ENCODE measurements at regions not wholly inside any gene's neighbourhood (a gene's known extent, or its start where the extent isn't known, plus 50 kb on each side); places are given as distances from the start of the nearest gene placed in this dataset.

DNA sequence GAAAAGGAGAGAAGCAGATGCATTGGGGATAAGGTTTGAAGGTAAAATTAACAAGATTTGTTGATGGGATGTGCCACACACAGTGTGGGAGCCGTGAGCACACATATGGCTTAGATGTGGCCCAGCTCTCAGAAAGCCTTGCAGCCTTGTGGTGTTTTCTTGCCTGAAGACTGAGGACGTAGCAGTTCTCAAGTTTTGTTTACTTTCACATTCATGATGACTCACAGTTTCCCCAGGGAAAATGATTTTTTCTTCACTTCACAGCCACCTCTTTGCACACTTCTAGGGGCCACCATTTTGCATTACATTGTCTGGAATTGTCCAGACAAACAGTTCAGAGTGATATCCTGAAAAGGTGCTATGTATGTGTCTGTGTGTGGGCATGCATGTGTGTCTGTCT is 126.2 kb downstream of the BASP1 start:
- Histone ChIP-seq H3K9me3 (replicated peaks; ENCODE audit: control insufficient read depth, insufficient read depth, low read length) (no peaks in the 10 kb centered on the region), H3K36me3 (ENCODE audit: control insufficient read depth in 2 of 2, extremely low read depth in 1 of 2, insufficient read depth in 2 of 2, low read length in 2 of 2) (no peaks in the 10 kb centered on the region), H3K27me3 (ENCODE audit: control insufficient read depth in 2 of 2, insufficient read depth in 2 of 2, low read length in 2 of 2) (peaks cover 0 to 2% of the 10 kb centered on the region in 2 experiments), H3K4me2 (ENCODE audit: insufficient read depth, low read length) (peak overlapping the region; percentile 63), H3K9me1 (replicated peaks; ENCODE audit: control insufficient read depth, extremely low read depth, insufficient read depth, low read length) (no peaks in the 10 kb centered on the region), H2AFZ (ENCODE audit: low read depth, low read length) (peak overlapping the region; percentile 36), H4K20me1 (replicated peaks; ENCODE audit: control insufficient read depth, extremely low read depth, insufficient read depth, low read length) (no peaks in the 10 kb centered on the region), H3K4me3 (replicated peaks in 1 of 3; ENCODE audit: insufficient read depth in 1 of 3, low read depth in 1 of 3, low read length in 3 of 3) (no peak overlapping the region), H3K4me1 (ENCODE audit: control insufficient read depth, extremely low read depth, insufficient read depth, low read length) (peaks cover 9% of the 10 kb centered on the region), H3K9ac (replicated peaks; ENCODE audit: extremely low read depth, insufficient read depth, low read length) (no peak overlapping the region), H3K27ac (ENCODE audit: insufficient read depth, low read depth, low read length) (no peak overlapping the region), H3K79me2 (ENCODE audit: control insufficient read depth, insufficient read depth, low read length) (no peaks in the 10 kb centered on the region)
- dilution Hi-C loops (cut with MboI; ENCODE audit: extremely low pct_ligation_motif_present, low sequenced_read_pairs) (no loop called here), intact Hi-C loops (cut with micrococcal nuclease) (loop anchor here (5.0 kb wide), 1 partner anchor 86 kb away; no protein-coding TSS in a partner anchor)
- no TSS peak for BruUV-seq (replicated peaks)
- TF ChIP-seq MYC (IDR thresholded peaks at IDR 0.05; ENCODE audit: low read depth, low read length) (no peak), FOS (IDR thresholded peaks at IDR 0.05; ENCODE audit: borderline replicate concordance, insufficient read depth, low read length) (peak; percentile 87), JUN (IDR thresholded peaks at IDR 0.05; ENCODE audit: borderline replicate concordance, insufficient read depth, insufficient read length, low read depth) (peak; percentile 83)
- DNase-seq (ENCODE audit: low read depth, low spot score) (peak; percentile 91), FAIRE-seq (peak; percentile 83)
- CTCF ChIA-PET, result interaction anchor here (2.2 kb wide), 1 partner anchor 128 kb away, joined by 10 read pairs; no protein-coding TSS in a partner anchor
- POLR2A ChIA-PET, result no interaction called here

DNA sequence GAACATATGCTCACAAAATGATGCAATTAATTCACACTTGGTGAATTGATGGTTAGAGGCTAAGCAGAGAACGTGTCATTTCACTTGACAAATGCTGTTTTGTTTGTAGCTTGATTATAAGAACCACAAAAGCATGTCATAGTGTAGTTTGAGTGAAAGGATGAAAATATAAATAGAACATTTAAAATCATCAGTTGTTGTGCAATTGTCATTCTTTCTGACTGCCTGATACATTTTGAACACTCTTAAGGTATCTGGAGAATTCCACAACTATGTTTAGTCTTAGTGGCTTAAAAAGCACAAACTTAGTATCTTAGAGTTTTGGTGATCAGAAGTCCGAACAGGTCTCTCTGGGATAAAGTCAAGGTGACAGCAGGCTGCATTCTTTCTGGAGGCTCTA is 129.4 kb downstream of the BASP1 start:
- FAIRE-seq (no peak), DNase-seq (ENCODE audit: low read depth, low spot score) (no peak)
- TF ChIP-seq POLR2A (IDR thresholded peaks at IDR 0.05; ENCODE audit: low read depth, low read length), result no peak
- TF ChIP-seq, protein P1, sequence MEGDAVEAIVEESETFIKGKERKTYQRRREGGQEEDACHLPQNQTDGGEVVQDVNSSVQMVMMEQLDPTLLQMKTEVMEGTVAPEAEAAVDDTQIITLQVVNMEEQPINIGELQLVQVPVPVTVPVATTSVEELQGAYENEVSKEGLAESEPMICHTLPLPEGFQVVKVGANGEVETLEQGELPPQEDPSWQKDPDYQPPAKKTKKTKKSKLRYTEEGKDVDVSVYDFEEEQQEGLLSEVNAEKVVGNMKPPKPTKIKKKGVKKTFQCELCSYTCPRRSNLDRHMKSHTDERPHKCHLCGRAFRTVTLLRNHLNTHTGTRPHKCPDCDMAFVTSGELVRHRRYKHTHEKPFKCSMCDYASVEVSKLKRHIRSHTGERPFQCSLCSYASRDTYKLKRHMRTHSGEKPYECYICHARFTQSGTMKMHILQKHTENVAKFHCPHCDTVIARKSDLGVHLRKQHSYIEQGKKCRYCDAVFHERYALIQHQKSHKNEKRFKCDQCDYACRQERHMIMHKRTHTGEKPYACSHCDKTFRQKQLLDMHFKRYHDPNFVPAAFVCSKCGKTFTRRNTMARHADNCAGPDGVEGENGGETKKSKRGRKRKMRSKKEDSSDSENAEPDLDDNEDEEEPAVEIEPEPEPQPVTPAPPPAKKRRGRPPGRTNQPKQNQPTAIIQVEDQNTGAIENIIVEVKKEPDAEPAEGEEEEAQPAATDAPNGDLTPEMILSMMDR (IDR thresholded peaks at IDR 0.05; ENCODE audit: extremely low read depth in 1 of 2, insufficient read depth in 1 of 2, low read depth in 1 of 2, low read length in 2 of 2), result no peak
- no peak for TF ChIP-seq POLR2AphosphoS5 (IDR thresholded peaks at IDR 0.05; ENCODE audit: insufficient read depth, low read depth, low read length)
- no peak for TF ChIP-seq MYC (IDR thresholded peaks at IDR 0.05; ENCODE audit: low read depth, low read length)
- TF ChIP-seq, protein P2, sequence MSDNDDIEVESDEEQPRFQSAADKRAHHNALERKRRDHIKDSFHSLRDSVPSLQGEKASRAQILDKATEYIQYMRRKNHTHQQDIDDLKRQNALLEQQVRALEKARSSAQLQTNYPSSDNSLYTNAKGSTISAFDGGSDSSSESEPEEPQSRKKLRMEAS (IDR thresholded peaks at IDR 0.05; ENCODE audit: insufficient read depth, insufficient read length), result no peak
- no peak for TF ChIP-seq FOS (IDR thresholded peaks at IDR 0.05; ENCODE audit: borderline replicate concordance, insufficient read depth, low read length)
- TF ChIP-seq EZH2 (IDR thresholded peaks at IDR 0.05; ENCODE audit: borderline replicate concordance, low read depth, low read length, severe bottlenecking), result no peak
- TF ChIP-seq JUN (IDR thresholded peaks at IDR 0.05; ENCODE audit: borderline replicate concordance, insufficient read depth, insufficient read length, low read depth), result no peak
- no peak for TF ChIP-seq GATA2 (IDR thresholded peaks at IDR 0.05; ENCODE audit: insufficient read depth, insufficient read length, low read depth, low read length)
- intact Hi-C loops (cut with micrococcal nuclease) (no loop called here), dilution Hi-C loops (cut with MboI; ENCODE audit: extremely low pct_ligation_motif_present, low sequenced_read_pairs) (no loop called here)
- H3K79me2 ChIP-seq (ENCODE audit: control insufficient read depth, insufficient read depth, low read length), result no peaks in the 10 kb centered on the region
- no peaks in the 10 kb centered on the region for H3K36me3 ChIP-seq (ENCODE audit: control insufficient read depth in 2 of 2, extremely low read depth in 1 of 2, insufficient read depth in 2 of 2, low read length in 2 of 2)
- H3K27ac ChIP-seq (ENCODE audit: insufficient read depth, low read depth, low read length), result no peak overlapping the region
- ChIA-PET CTCF (interaction anchor here (0.7 kb wide), 1 partner anchor 131 kb away, joined by 3 read pairs; no protein-coding TSS in a partner anchor), POLR2A (no interaction called here)
- no peaks in the 10 kb centered on the region for H3K9me3 ChIP-seq (replicated peaks; ENCODE audit: control insufficient read depth, insufficient read depth, low read length)
- H3K4me2 ChIP-seq (ENCODE audit: insufficient read depth, low read length), result no peak overlapping the region
- H3K27me3 ChIP-seq (ENCODE audit: control insufficient read depth in 2 of 2, insufficient read depth in 2 of 2, low read length in 2 of 2), result peaks cover 2 to 3% of the 10 kb centered on the region in 2 experiments
- H3K4me1 ChIP-seq (ENCODE audit: control insufficient read depth, extremely low read depth, insufficient read depth, low read length), result peaks cover 5% of the 10 kb centered on the region
- BruUV-seq (replicated peaks), result no TSS peak
- H2AFZ ChIP-seq (ENCODE audit: low read depth, low read length), result no peak overlapping the region
- no peaks in the 10 kb centered on the region for H3K9me1 ChIP-seq (replicated peaks; ENCODE audit: control insufficient read depth, extremely low read depth, insufficient read depth, low read length)
- no peak overlapping the region for H3K4me3 ChIP-seq (replicated peaks in 1 of 3; ENCODE audit: insufficient read depth in 1 of 3, low read depth in 1 of 3, low read length in 3 of 3)
- no peak overlapping the region for H3K9ac ChIP-seq (replicated peaks; ENCODE audit: extremely low read depth, insufficient read depth, low read length)
- H4K20me1 ChIP-seq (replicated peaks; ENCODE audit: control insufficient read depth, extremely low read depth, insufficient read depth, low read length), result no peaks in the 10 kb centered on the region
